Inferior parietal cortex (tissue), 1 donor: ENCODE measurements at regions not wholly inside any gene's neighbourhood (a gene's known extent, or its start where the extent isn't known, plus 50 kb on each side); places are given as distances from the start of the nearest gene placed in this dataset.
"Not testable (repeated sequence)": the region's sequence is repeated elsewhere in the genome, so short reads cannot be mapped to it uniquely, and the experiment has no call there.

Experiments
- DNase-seq: peaks from one replicate; pipeline ENCODE4 v3.0.0-alpha.2; 2016; ENCODE audit errors: extremely low spot score

DNA sequence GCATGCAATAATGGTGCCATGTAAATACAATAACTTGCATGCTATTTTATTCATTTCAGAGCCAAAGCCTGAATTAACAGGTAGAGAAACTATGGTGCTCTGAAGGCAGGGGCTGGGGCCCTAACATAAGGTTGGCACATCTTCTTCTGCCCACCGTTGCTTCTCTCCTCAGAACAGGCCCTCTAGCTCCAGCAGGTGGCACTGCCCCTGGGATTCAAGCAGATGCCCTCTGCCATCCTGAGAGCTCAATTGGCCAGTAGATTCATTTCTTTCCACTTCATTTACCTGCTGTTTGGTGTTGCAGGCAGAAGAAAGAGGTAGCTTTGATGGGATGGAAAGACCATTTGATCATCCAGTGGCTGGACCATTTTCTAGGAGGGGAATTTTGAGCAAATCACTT, 130.5 kb downstream of the FOXB1 start:
- DNase-seq, result no peak

DNA sequence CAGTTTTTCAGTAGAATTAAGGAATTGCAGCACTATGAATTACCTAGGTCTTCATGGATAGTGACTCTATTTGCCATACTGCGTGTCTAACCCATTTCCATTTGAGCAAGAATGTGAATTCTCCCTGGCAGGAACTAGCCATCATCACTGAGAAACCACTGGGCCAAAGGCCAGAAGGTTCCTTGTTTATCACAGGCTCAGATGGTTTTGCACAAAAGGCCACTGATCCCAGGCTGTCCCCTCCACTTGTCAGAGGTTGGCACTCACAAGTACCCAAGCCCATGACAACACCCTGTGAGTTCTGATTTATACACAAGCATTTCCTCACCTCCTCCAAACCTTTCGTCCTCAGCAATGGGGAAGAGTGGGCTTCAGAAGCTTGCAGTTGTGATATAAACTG, 131.8 kb downstream of the FOXB1 start:
- peak; percentile 48 for DNase-seq

DNA sequence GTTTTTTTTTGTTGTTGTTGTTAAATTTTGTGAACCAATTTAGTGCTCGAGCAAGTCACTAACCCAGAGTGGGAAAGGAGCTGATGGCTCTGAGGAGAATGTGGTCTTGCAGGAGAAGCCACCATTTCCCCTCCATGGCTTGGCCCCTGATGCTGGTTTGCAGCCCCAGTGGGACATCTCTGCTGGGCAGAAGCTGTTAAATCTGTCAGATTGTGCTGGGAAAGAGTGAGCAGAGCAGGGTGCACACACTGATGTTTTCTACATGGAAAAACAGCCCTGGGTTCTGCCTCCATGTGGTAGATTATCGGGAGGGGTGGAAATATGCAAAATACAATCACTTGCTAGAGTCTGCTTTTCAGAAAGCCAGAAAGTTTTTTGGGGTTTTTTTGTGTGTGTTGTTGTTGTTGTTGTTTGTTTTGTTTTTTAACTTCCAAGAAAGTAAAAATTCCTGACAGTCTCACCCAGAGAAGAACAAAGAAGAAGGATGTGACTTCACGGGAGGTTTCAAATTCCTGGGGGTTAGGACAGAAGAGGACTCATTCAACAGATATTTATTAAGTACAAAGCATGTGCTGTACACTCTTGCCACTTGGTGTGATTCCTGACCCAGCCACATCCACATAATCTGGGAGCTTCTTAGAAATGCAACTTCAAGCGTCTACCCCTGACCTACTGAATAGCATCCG, 133.7 kb downstream of the FOXB1 start:
- DNase-seq, result no peak

DNA sequence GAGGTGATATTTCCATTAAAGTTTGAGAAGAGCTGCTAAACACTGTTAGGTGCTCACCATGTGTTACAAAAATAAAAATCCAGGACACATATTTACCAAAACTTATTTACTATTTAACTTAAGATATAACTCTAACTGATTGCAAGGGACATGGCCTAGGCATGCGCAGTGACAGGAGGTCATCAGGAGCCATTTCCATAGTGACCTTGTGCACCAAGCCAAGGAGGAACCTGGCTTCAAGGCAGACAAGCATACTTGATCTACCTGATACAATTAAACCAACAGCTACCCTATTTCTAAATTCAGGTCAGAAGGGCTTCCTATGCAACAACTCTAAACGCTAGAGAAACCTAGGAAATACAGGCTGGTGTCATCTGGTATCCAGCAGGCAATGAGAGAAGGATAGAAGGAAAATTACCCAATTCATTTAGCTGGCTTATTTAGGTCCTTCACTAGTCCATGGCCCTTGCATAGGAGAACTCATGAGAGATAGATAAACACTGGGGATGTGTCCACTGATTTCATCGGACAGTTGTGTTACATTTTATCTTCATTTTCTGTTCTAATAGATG, 134.4 kb downstream of the FOXB1 start:
- no peak for DNase-seq

DNA sequence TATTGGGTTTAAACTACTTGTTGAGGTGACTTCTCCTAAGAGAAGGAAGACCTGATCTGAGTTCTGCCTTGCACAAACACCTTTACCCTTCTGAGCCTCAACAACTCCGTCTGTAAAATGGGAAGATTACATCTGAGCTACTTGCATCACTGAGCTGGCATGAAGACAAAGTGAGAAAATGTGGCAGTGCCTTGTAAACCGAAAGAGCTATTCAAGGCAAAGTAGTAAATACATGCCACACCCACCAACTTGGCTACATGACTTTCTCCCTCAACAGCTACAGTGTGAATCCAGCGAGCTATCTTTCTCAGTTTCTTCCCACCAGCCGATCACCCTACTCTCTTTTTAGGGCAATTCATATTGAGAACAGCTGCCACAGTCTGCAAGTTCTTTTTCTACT, 148.3 kb downstream of the FOXB1 start:
- DNase-seq, result no peak

DNA sequence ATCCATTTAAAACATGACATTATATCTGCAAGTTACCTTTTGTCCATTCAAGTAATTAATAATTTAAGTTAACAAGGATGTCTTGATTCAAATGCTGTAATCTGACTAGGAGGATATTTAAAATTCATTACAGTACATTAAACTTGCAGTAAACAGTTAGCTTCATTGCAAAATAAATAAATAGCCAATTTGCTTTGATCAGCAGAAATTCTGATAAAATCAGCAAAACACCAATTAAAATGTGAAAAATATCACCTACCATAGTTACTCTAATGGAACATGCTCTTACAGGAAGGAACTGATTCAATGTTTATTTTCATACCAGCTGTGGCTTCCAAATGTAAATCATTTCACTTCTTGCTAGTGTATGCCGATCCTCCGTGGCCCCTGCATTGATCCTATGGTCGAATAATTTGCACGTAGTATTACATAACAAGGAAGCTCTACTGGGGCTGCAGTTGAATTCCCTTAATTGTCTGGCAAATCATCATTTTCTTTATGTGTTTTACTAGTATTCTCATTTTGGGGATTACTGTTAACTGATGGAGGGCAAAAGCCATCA, 150.7 kb downstream of the FOXB1 start:
- DNase-seq, result no peak

DNA sequence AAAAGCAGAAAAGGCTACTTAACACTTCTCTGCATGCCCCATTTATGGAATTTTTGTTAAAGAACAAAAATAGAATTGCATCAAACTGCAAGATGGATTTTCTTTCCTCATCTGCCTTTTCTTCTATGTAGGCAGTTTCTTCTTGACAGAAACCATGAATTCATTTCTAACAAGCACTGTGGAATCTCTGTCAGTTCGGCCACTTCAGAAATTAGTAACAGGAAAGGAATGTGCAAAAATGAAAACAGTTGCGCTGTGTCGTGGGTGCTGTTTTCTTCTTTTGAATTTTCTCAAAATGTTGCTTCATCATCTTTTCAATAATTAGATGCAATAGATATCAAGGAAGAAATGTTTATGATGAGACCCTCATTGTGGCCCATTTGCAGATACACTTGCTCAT, 151.6 kb downstream of the FOXB1 start:
- DNase-seq, result no peak

DNA sequence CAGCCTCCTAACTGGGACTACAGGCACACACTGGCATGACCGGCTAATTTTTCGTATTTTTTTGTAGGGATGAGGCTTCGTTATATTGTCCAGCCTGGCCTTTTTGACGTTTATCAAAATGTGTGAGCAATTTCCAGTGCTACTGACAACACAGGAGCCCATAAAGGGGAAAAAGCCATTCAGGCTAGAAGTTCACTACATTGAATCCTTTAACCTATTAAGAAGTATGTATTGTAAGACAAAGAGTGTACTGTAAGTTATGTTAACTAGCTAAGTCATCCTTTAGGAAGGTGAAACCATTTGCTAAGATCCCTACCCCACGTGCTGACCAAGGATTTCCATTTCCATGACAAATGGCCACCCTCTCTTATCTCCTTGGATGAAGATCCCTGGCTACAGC, 156.8 kb downstream of the FOXB1 start:
- no peak for DNase-seq

DNA sequence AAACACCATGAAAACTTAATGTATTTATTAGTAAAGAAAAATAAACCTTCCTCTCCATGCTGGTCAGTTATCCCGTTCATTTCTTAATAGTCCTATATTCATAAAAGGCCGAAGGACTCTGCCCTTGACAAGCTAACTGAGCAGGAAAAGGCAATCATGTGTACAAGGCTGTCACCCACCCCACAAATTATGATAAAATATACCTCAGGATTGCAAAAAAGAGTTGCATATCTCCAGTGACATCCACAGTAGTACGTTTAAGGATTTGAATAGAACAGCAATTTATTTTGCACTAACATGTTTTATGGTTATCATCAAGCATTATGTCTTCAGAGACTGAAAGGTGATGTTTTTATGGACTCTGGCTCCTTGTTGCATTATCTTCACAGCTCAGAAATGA, 157.6 kb downstream of the FOXB1 start:
- DNase-seq, result no peak

DNA sequence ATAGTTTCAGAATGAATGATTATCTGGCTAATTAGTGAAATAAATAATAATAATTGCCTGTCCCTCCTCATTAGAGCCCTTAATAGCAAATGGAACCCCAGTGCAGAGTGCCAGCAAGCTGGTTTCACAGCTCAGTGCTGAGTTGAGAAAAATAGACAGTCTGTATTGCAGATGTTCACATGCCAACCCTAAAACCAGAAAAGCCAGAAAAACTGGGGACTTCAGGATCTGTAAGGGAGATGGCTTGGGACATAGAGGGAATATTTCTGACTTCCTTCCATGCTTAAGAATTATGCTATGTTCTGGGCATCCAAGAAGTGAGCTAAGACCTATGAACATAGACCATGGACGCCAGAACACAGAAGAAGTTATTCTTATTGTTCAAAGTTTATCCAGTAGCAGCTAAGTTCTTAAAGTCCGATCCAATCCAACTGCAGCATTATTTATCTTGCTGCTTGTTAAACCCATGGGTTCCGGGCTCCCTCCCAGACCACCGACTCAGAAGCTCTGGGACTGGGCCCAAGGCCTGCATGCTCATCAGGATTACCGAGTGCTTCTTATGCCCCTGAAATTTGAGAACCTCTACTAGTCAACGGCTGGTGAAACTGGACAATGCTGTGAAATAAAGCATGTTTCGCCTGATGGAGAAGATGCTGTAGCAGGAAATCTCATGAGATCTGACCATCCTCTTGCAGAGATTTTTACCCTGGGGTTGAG, 158.3 kb downstream of the FOXB1 start:
- DNase-seq, result no peak

DNA sequence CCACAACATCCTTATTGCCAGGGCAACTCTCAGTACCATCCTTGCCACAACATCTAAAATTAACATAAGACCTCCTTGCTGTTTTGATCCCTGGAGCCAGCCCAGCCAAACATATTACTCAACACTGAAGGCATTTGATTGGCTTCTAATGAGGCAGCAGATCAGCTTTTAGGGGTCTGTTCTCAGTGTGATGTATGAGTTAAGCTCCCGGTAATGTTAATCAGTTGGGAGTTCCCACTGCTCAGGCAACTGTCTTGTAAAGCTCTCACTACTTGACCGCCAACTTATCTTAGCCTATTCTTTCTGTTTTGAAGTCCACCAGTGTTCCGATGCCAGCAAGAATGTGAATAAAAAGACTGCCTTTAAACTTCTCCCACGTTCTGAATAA, 158.9 kb downstream of the FOXB1 start:
- no peak for DNase-seq

DNA sequence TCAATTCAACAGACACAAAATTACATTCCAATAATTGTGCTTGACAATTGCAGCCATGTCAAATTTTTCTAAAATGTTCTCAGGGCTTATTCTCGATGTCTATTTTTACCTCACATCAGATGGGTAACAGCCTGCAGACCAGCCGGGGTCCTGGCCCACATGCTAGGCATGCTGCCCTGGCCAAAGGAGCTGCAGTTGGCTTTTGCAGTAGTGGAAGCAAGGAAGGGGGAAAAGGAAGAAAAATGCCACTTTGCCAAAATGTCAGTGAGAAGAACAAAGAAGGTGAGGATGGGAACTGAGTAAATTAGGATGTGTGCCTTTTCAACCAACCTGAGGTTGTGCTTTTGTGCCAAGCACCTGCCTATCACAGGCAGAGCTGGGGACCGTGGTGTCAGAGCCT, 161.0 kb downstream of the FOXB1 start:
- no peak for DNase-seq

DNA sequence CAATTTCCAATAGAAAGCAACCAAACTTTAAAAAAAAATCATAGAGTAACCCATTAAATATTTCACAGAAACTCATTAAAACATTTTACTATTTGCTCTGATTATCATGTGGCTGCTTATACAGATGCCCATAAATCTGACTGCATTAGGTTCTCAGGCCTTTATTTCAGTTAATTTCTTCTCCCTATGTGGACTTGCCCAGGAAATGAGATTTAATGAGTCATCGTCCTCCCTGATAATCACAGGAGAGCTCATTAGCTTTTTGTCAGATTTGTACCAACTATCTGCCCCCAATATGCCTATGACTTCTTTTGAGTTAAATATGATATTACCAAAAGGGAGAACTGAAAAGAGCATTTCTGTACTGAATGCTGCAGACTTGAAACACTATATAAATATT, 168.0 kb downstream of the FOXB1 start:
- no peak for DNase-seq

DNA sequence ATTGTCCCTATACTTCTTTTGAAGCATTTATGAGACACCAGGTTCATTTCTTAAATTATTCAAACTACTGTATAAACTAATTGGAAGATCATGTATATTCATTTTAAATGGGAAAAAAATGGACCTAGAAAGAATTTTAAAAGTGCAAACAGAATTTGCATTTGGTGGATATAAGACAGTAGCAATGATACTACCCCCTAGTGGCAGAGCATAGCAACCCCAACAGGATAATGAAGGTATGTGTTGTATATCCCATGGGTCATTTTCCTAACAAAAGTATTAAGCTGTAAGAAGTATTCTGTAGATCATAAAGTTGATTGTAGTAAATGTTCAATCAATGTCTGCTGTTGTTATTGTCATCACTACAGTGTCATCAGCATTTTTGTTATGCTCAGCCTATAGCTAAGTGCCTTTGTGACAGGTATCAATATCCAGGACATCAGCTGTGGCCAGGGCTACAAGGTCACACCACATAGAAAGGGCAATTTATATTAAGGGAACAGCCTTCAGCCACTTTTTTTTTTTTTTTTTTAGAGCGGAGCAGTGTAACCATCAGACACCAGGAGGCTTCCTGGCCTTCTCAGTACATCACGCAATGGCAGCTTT, 175.8 kb downstream of the FOXB1 start:
- peak; percentile 44 for DNase-seq

DNA sequence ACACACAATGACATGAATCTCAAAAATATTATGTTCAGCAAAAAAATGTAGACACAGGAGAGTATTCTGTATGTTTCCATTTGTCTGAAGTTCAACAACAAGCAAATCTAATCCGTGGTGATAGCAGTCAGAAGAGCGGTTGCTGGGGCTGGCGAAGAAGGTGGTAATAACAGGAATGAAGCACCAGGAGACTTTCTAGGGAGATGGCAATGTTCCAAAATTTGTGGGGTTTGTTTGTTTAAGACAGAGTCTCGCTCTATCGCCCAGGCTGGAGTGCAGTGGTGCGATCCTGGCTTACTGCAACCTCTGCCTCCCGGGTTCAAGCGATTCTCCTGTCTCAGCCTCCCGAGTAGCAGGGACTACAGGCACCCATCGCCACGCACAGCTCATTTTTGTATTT, 177.8 kb downstream of the FOXB1 start:
- not testable (repeated sequence) for DNase-seq

DNA sequence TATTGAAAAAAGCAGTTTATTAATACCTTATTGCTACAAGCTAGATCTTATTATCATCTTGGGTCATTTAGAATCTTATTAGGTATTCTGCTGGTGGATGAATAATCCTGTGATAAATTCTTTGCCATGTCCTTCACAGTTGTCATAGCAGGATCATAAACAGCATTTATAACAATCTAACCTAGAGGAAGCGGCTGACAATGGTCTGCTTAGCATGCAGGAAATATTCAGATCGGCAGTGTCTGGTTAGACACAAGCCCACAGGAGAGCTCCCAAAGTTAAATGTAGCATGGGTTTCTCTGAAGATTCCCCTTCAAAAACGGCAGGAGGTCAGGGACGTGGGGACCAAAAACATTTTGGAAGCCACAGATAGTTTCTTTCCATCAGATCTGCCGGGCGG, 179.3 kb downstream of the FOXB1 start:
- DNase-seq, result no peak

DNA sequence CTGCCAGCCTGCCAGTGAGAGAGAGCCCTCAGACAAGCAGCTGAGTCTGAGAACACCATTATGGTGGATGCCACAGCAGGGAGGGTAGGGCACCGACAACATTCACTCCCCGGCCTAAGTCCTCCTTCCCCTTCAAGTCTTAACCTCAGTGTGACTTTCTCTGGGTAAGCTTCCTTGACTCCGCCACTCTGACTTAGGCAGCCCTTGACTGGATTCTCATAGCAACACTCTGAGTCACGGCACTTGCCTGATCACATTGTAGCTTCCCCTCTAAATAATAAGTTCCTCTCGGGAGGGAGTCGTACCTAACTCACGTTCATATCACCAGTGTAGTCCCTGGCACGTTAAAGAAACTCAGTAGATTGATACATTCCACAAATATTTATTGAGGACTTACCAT, 180.5 kb downstream of the FOXB1 start:
- no peak for DNase-seq

DNA sequence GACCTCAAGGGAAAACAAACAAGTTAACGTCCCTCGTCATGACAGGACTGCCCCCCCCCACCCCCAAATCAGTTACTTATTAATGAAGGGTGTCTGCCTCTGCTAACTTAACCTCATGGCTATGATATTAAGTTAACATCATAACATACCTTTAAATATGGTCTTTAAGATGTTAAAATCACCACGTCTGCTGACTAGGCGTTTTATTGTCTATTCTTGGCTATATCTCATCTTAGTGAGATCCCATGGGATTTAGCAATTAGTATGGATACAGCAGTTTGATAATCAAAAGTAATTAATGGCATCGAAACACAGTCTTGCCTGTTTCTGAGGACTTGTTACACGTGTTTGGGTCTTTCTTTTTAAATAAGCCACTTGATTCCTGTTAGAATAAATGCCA, 186.9 kb downstream of the FOXB1 start:
- DNase-seq, result no peak

DNA sequence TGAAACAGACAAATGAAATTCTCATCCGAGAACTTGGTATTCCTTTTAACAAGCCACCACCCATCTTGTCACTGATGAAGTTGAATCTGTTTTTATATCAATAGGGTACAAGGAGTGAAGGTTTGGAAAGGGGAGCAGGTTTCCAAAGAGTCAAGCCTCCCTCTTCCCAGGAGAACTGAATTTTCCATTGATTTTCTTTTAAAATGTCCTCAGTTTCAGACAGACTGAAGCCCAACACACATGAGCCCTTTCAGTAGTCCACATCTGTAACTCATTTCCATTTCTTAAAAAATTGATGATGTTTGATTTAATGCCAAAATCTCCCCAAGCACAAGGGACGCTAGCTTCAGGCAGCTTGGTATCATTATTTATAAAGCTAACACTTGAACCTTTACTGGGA, 187.7 kb downstream of the FOXB1 start:
- DNase-seq, result no peak

DNA sequence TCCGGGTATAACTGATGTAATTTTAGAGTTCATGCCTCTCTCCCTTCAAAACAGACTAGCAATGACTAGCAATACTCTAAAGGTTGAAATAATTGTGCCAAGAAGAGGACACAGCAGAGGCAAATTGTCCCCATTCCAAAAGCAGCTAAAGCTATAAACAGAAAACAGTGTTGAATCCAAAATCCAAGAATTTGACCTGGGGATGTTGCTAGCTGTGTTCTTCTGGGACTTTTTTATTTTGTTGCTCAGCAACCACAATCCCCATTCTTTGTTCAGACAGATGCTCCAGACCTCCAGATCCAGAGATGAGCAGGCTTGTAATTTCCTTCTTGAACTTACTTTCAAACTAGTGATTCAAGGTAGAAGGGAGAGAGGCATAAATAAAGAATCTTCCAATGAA, 191.5 kb downstream of the FOXB1 start:
- no peak for DNase-seq

DNA sequence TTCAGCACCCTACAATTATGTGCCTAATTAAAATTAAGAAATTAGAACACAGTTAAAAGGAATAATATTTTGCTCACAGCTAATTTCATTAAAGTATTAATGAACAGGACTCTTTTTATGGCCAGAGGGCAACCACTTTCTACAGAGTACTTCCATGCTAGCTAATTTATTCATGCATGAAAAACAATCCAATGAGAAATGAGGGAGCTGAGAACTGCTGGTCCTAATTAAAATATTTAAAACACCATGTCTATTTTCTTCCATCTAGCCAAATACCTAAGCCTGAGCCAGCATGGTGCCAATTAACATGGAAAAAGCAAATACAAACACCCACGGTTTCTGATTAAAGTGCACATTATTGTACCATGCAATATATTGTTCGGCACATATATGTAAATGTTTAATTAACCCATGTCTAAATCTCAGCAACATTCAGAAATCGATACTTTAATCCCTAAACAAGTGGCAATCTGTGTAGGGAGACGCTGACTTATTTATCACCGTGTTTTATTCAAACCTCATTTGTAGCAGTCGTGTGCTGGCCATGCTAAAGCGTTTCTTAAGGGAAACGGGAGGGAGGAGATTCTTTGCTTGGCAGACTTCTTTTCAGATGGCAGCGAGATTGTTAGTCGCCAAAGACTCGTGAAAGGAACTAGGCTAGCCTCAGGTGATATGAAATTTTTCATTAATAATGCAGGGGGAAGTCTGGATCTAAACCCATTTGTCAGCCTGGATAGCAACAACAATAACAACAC, 193.5 kb downstream of the ANXA2 start:
- no peak for DNase-seq

DNA sequence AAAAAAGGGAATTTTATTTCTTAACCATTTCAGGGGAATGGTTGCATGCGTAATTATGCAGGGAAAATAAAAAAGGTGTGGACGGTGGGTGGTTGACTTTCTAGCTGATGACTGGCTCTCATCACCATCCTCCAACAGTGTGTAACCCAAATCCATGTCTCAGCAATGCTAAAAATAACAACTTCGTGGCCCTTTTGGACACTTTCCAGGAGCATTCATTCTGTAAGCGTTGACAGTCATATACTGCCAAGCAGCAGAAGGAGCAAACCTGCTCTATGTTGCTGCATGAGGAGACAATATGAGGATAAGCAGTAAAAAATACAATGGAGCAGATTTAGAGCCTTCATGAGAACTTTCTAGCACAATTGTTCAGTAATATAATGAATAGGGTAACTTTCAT, 189.1 kb downstream of the ANXA2 start:
- DNase-seq, result no peak
